OCI-LY1 (cell line): ENCODE measurements at regions not wholly inside any gene's neighbourhood (a gene's known extent, or its start where the extent isn't known, plus 50 kb on each side); places are given as distances from the start of the nearest gene placed in this dataset.

Source experiments
- EZH2 ChIP-seq: fragments of 200-600 bp; sonication (generic), shearing (Covaris generic); IDR thresholded peaks from 2 replicates; pipeline ENCODE4 v1.8.0; 2017; ENCODE audit warnings: borderline replicate concordance, mixed run types, mild to moderate bottlenecking, antibody characterized with exemption, low read length, moderate library complexity, mixed read lengths
- TF ChIP-seq, protein P1 (sequence below): fragments of 200-600 bp; sonication (generic), shearing (Covaris generic); IDR thresholded peaks from 2 replicates; pipeline ENCODE4 v1.5.1; 2017; ENCODE audit warnings: mild to moderate bottlenecking, antibody characterized with exemption, low read length, moderate library complexity, mixed read lengths

DNA sequence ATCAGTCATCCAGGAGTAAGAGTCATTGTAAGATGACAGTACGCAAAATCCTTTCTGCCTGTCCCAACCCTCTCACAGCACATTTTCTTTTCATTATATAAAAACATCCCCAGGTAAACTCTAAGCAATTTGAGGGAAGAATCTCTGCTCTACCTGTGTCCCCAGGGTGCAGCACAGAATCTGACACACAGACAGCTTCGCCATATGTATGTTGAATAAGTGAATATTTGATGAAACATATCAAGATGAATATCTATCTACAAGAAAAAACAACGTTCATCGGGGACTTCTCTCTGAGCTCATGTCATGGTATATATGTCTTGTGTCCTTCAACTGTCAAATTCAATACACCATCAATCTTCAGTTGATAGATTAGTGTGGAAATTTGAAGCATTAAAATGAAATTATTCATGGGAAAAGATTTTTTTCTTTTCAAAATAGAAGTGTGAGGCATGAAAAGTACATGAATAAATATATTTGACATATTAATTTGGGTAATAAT, 94.5 kb upstream of the KYNU start:
- TF ChIP-seq, protein P1, sequence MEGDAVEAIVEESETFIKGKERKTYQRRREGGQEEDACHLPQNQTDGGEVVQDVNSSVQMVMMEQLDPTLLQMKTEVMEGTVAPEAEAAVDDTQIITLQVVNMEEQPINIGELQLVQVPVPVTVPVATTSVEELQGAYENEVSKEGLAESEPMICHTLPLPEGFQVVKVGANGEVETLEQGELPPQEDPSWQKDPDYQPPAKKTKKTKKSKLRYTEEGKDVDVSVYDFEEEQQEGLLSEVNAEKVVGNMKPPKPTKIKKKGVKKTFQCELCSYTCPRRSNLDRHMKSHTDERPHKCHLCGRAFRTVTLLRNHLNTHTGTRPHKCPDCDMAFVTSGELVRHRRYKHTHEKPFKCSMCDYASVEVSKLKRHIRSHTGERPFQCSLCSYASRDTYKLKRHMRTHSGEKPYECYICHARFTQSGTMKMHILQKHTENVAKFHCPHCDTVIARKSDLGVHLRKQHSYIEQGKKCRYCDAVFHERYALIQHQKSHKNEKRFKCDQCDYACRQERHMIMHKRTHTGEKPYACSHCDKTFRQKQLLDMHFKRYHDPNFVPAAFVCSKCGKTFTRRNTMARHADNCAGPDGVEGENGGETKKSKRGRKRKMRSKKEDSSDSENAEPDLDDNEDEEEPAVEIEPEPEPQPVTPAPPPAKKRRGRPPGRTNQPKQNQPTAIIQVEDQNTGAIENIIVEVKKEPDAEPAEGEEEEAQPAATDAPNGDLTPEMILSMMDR: no peak
- TF ChIP-seq EZH2: no peak
